ENCODE measurements at regions not wholly inside any gene's neighbourhood (a gene's known extent, or its start where the extent isn't known, plus 50 kb on each side); places are given as distances from the start of the nearest gene placed in this dataset.

GRCh38 chr3:70803891-70804290 lies 491.5 kb upstream of the MDFIC2 start:
- DNase-seq (ENCODE audit: low read depth): no peak

DNA sequence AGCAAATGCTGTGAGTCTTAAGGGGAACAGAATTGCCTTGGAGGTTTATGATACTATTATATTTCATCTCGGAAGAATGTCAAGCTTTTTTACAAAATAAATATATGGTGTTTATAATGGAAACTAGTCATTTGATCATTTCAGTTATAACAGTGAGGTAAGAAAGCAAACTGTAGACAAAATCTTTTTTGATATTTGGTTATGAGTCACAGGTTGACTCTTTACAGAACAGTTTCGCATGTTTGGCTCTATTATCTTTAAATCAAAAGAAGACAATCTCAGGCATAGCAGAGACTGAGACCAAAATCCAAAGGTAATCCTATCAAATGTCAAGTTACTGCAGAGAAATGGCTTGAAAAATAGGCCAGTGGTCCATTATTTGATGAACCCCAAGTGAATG lies 490.9 kb upstream of the MDFIC2 start:
- DNase-seq (ENCODE audit: low read depth): no peak

DNA sequence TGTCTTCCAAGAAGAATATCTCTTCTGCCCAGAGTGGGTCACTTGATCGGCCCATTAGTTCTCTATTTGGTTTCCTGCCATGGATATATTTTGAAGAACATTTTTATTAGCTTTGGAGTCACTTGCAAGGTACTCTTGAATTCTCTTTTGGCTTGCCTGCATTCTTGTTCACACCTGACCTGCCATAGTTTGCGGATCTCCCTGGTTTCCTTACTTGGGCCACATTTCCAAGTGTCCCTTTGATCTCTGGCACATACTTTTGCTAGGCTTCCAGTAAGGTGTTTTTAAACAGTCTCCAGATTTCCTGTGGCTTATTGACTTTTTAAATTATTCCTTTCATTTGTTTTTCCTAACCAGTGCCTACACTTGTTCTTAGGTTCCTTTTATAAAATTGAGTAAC lies 488.5 kb upstream of the MDFIC2 start:
- no peak for DNase-seq (ENCODE audit: low read depth)

DNA sequence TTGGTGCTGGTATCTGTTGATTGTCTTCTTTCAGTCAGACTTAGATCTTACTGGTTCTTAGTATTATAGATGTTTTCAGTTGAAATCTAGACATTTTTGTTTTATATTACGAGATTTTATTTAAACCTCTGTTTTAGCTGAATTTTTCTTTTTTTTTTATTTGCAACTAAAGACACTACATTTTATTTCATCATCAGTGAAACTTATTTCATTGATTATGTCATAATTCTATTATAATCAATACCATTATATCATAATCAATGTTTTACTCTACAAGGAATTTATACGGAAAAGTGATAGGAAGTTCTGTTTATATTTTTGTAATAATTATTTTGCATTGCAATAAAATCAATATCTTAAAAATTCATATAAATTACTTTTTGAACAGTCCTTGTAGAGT lies 477.4 kb upstream of the MDFIC2 start:
- no peak for DNase-seq (ENCODE audit: low read depth)

GRCh38 chr3:70780790-70781189 lies 468.4 kb upstream of the MDFIC2 start:
- no peak for DNase-seq (ENCODE audit: low read depth)

DNA sequence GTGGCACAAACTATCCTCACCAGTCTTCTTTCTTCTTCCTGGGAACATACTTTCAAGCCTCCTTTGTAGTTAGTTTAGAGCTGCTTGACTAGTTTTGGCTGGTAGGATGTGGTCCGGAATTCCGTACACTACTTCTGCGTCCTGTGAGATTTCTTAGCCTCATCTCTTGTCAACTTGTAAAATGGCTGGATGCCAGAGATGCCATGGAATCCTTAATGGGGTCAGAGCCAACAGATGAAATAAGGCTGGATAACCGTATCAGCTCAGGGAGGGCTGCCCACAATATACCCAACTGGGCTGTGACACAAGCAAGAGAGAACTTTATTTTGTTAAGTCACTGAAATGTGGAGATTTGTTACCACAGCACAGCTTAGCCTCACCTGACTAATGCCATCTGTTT lies 466.9 kb upstream of the MDFIC2 start:
- no peak for DNase-seq (ENCODE audit: low read depth)

- DNase-seq (ENCODE audit: low read depth): no peak
Observed at GRCh38 chr3:70776081-70776480, 463.6 kb upstream of the MDFIC2 start.

GRCh38 chr3:70775257-70775656 lies 462.8 kb upstream of the MDFIC2 start:
- no peak for DNase-seq (ENCODE audit: low read depth)

GRCh38 chr3:70774641-70775040 lies 462.2 kb upstream of the MDFIC2 start:
- DNase-seq (ENCODE audit: low read depth): no peak

GRCh38 chr3:70771426-70772147 lies 459.1 kb upstream of the MDFIC2 start:
- peak; percentile 31 for DNase-seq (ENCODE audit: low read depth)

DNA sequence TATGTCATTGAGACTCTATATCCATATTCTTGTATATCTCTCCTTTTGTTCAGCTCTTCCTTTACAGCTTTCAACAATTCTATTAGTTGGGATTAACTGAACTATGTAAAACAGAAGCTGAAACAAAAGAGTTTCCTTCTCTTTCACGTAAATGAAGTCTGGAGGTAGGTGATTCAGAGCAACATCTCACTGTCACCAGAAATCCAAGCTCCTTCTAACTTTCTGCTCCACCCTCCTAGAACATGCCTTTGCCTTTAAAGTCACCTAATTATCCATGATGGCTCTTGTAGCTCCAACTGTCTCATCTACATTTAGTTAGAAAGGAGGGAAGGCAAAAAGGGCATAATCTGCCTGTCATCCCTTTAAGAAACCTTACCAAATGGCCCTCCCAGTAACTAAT lies 458.2 kb upstream of the MDFIC2 start:
- no peak for DNase-seq (ENCODE audit: low read depth)

DNA sequence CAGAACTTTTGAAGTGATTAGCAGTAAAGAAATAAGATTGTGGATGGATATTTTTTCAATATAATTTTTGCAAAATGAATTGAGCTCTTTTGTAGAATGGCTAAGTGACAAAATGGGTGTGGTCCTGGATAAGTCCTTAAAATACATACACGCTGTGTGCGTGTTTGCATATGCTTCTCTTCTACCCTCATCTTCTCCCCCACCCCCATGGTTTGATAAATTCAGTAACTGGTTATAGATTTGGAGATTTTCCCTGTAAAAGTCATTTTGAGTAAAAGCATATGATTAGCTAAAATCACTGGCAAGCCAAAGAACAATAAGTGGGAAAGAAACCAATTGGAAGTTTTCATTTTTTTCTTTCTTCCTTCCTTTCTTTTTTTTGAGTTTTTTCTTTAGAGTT lies 453.9 kb upstream of the MDFIC2 start:
- DNase-seq (ENCODE audit: low read depth): no peak

- no peak for DNase-seq (ENCODE audit: low read depth)
Observed at GRCh38 chr3:70763894-70764293, 451.5 kb upstream of the MDFIC2 start.

- DNase-seq (ENCODE audit: low read depth): no peak
Observed at GRCh38 chr3:70757658-70758057, 445.2 kb upstream of the MDFIC2 start.

- DNase-seq (ENCODE audit: low read depth): no peak
Observed at GRCh38 chr3:70755526-70755925, 443.1 kb upstream of the MDFIC2 start.

- no peak for DNase-seq (ENCODE audit: low read depth)
Observed at GRCh38 chr3:70754314-70754713, 441.9 kb upstream of the MDFIC2 start.

GRCh38 chr3:70753572-70753971 lies 441.1 kb upstream of the MDFIC2 start:
- DNase-seq (ENCODE audit: low read depth): no peak

GRCh38 chr3:70752051-70752450 lies 439.6 kb upstream of the MDFIC2 start:
- DNase-seq (ENCODE audit: low read depth): no peak

GRCh38 chr3:70749122-70749521 lies 436.7 kb upstream of the MDFIC2 start:
- no peak for DNase-seq (ENCODE audit: low read depth)

- no peak for DNase-seq (ENCODE audit: low read depth)
Observed at GRCh38 chr3:70748593-70748992, 436.2 kb upstream of the MDFIC2 start.

DNA sequence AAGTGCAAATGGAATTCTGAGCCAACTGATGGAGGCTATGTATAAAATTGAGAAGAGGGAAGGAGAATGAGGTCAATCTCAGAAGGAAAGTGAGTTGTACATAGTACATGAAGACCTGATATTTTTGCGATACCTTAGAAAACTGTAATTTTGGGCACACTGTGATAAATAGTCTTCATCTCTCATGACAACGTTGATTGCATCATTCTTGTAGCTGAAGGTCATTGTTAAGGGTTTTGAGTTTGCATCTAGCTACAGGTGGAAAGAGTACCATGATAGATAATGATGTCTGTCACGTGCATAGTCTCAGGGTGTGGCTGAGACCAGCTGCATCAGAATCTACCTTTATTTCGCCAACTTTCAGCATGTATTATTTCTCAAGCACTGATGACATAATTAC lies 435.4 kb upstream of the MDFIC2 start:
- DNase-seq (ENCODE audit: low read depth): no peak

GRCh38 chr3:70744536-70744935 lies 432.1 kb upstream of the MDFIC2 start:
- DNase-seq (ENCODE audit: low read depth): no peak

GRCh38 chr3:70743754-70744153 lies 431.3 kb upstream of the MDFIC2 start:
- DNase-seq (ENCODE audit: low read depth): no peak

DNA sequence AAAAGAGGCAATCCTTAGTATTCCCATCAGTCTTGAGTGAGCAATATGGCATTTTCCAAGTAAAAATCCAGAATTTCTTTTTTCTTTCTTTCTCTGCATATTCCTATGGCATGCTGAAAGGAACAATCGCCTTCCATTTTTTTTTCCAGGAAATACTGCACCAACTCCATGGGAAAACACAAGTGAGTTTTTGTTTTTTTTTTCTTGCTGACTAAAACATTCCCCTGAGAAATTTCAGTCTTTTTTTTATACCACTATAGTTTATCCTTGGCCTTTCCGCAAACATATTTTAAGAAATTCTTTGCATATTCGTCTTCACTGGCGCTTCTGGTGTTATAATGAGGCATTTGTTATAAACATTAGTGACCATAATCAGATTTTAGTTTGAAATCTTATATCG lies 429.6 kb upstream of the MDFIC2 start:
- no peak for DNase-seq (ENCODE audit: low read depth)
